ENCODE measurements at regions not wholly inside any gene's neighbourhood (a gene's known extent, or its start where the extent isn't known, plus 50 kb on each side); places are given as distances from the start of the nearest gene placed in this dataset.

DNA sequence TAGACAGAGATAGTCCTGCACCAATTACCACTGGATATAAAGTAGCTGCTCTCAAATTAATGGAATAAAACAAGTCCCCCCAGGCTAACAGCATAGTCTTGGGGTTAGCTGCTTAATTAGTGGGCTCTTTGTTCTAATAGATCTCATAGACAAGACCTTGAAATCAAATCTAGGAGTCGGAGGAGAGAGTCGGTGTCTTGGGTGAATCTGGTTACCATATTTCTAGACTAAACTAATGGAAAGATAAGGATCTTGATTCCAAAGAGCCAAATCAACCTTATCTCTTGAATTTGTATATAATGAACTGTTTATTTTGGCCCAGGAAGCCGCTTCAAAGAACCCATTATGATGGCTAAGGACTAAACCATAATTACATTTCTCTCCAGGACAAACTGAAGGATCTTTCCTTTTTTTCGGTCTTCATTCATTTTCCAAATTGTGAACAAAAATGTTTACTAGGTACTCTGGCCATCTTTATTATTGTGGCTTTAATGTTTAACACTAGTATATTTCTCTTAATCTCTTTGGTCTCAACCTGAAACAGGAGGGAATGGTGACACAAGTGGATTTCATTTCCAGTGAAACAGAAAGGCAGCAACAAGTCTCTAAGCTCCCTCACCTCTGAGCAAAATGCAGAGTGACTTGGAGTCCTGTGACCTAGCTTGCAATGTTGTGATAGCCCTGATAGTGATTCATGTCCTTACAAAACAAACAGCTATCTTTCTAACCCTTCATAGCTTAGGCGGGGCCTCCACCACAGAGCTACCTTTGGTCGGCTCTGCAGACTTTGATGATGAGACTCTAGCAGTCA lies 137.9 kb upstream of the PARD3B start:
- TF ChIP-seq, protein P1, sequence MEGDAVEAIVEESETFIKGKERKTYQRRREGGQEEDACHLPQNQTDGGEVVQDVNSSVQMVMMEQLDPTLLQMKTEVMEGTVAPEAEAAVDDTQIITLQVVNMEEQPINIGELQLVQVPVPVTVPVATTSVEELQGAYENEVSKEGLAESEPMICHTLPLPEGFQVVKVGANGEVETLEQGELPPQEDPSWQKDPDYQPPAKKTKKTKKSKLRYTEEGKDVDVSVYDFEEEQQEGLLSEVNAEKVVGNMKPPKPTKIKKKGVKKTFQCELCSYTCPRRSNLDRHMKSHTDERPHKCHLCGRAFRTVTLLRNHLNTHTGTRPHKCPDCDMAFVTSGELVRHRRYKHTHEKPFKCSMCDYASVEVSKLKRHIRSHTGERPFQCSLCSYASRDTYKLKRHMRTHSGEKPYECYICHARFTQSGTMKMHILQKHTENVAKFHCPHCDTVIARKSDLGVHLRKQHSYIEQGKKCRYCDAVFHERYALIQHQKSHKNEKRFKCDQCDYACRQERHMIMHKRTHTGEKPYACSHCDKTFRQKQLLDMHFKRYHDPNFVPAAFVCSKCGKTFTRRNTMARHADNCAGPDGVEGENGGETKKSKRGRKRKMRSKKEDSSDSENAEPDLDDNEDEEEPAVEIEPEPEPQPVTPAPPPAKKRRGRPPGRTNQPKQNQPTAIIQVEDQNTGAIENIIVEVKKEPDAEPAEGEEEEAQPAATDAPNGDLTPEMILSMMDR (IDR thresholded peaks at IDR 0.05; ENCODE audit: low read depth, low read length, poor library complexity, severe bottlenecking) = no peak
- TF ChIP-seq EZH2phosphoT487 (IDR thresholded peaks at IDR 0.05; ENCODE audit: borderline replicate concordance, low read length) = no peak

Data from DOHH2 (cell line).